Adrenal gland (tissue), 5 donors: ENCODE measurements at regions not wholly inside any gene's neighbourhood (a gene's known extent, or its start where the extent isn't known, plus 50 kb on each side); places are given as distances from the start of the nearest gene placed in this dataset.

ENCODE experiments used
- CTCF ChIP-seq, 6 experiments: fragments of 450-650 bp in 4 of 6; fragments of 200-600 bp in 2 of 6; sonication (generic) in 1 of 6; IDR thresholded peaks; 1 replicate in 5 of 6; 2 replicates in 1 of 6; pipeline versions ENCODE4 v1.5.1 to v1.8.0; 2016 to 2021; ENCODE audit warnings: antibody characterized with exemption in 6 of 6, mild to moderate bottlenecking in 2 of 6, moderate library complexity in 1 of 6
- POLR2A ChIP-seq, 2 donors: fragments of 450-650 bp; IDR thresholded peaks; one replicate each; pipeline ENCODE4 v1.6.1; 2017; ENCODE audit warnings: antibody characterized with exemption in 2 of 2, mild to moderate bottlenecking in 2 of 2, moderate library complexity in 1 of 2
- donor health status: DM: no; HTN: no; CAD: no.

GRCh38 chr6:145245119-145245518 lies 490.2 kb downstream of the EPM2A start:
- TF ChIP-seq CTCF (IDR thresholded peaks at IDR 0.05) (no peak), POLR2A (IDR thresholded peaks at IDR 0.05) (no peak)
